K562 (cell line): ENCODE measurements at regions not wholly inside any gene's neighbourhood (a gene's known extent, or its start where the extent isn't known, plus 50 kb on each side); places are given as distances from the start of the nearest gene placed in this dataset.

Source experiments
- ATAC-seq: fragments of 200-7000 bp; cut with Tn5 transposase; 3 replicates; pipeline ENCODE4 v1.9.1; 2020; ENCODE audit warnings: moderate library complexity
- BruUV-seq: library from RNA; stranded (reverse); fragments of 400-500 nt; replicated peaks from 2 replicates; lab custom pipeline; 2021; lab: Mats Ljungman, UMichigan
- CTCF ChIA-PET: fragments of 300-600 bp; formaldehyde crosslinking; extraction: SDS; loops from one replicate; lab custom pipeline; 2021; ENCODE audit warnings: low intra/inter-chr PET ratio; lab: Yijun Ruan, JAX
- POLR2A ChIA-PET: fragments of 300-600, 350-650 bp; sonication (Branson Sonifier 250); formaldehyde crosslinking; extraction: SDS; loops from one replicate; lab custom pipeline; 2021; ENCODE audit warnings: antibody characterized with exemption, inconsistent platforms; lab: Yijun Ruan, JAX
- DNase-seq, 4 experiments: peaks; one replicate each; pipeline versions ENCODE4 v3.0.0 to v3.0.0-alpha.2; 2011 to 2018; ENCODE audit warnings: low spot score in 3 of 4, mixed read lengths in 3 of 4; ENCODE audit errors: extremely low read depth in 1 of 4
- FAIRE-seq: peaks from 2 replicates; lab custom pipeline; 2011; peaks lifted over from hg19 to GRCh38; lab: Jason Lieb, UNC
- H2AFZ ChIP-seq: 2 replicates; pipeline ENCODE4 v1.6.0; 2011; ENCODE audit warnings: low read depth, low read length, control low read depth, inconsistent platforms
- H3K27ac ChIP-seq: fragments of 200-600 bp; 3 replicates; pipeline ENCODE4 v1.8.0; 2011; ENCODE audit warnings: low read depth, mild to moderate bottlenecking, control low read depth, inconsistent platforms, low read length, moderate library complexity, mixed read lengths; ENCODE audit errors: extremely low read depth
- H3K27me3 ChIP-seq, 2 experiments: fragments of 300-600 bp in 1 of 2; 2 replicates in 1 of 2; 3 replicates in 1 of 2; pipeline versions ENCODE4 v1.6.0 to v1.8.0; 2011; ENCODE audit warnings: inconsistent platforms in 2 of 2, low read length in 2 of 2, mild to moderate bottlenecking in 1 of 2, mixed read lengths in 1 of 2, moderate library complexity in 1 of 2; ENCODE audit not compliant: control insufficient read depth in 2 of 2, insufficient read depth in 2 of 2
- H3K36me3 ChIP-seq: fragments of 300-600 bp; 3 replicates; pipeline ENCODE4 v1.8.0; 2011; ENCODE audit warnings: mild to moderate bottlenecking, low read length, inconsistent platforms; ENCODE audit not compliant: control insufficient read depth, insufficient read depth
- H3K4me1 ChIP-seq, 2 experiments: fragments of 200-600 bp in 1 of 2; replicated peaks in 1 of 2; 2 replicates in 1 of 2; 3 replicates in 1 of 2; pipeline versions ENCODE4 v1.5.1 to v1.8.0; 2011; ENCODE audit warnings: inconsistent platforms in 2 of 2, low read length in 2 of 2, mild to moderate bottlenecking in 1 of 2, mixed read lengths in 1 of 2, moderate library complexity in 1 of 2; ENCODE audit not compliant: control insufficient read depth in 2 of 2, insufficient read depth in 2 of 2
- H3K4me2 ChIP-seq: 2 replicates; pipeline ENCODE4 v1.6.1; 2011; ENCODE audit warnings: low read length, control low read depth, inconsistent platforms, mixed read lengths; ENCODE audit not compliant: insufficient read depth
- H3K4me3 ChIP-seq: fragments of 200-600 bp; sonication (generic), shearing (Covaris generic); 2 replicates; pipeline ENCODE4 v1.5.1; 2016; ENCODE audit warnings: control low read depth, inconsistent platforms
- H3K79me2 ChIP-seq: fragments of 200-600 bp; 3 replicates; pipeline ENCODE4 v1.8.0; 2011; ENCODE audit warnings: low read length, inconsistent platforms; ENCODE audit not compliant: control insufficient read depth, insufficient read depth
- H3K9ac ChIP-seq, 2 experiments: 2 replicates each; pipeline versions ENCODE4 v1.6.0 to v1.6.1; 2011; ENCODE audit warnings: low read depth in 2 of 2, low read length in 2 of 2, control low read depth in 1 of 2, inconsistent platforms in 1 of 2, mild to moderate bottlenecking in 1 of 2, mixed read lengths in 1 of 2; ENCODE audit not compliant: insufficient read depth in 1 of 2
- H3K9me1 ChIP-seq: one replicate; pipeline ENCODE4 v1.6.0; 2011; ENCODE audit warnings: inconsistent platforms, mild to moderate bottlenecking, low read length, moderate library complexity; ENCODE audit not compliant: control insufficient read depth, insufficient read depth
- H3K9me3 ChIP-seq: replicated peaks from 2 replicates; pipeline ENCODE4 v1.5.1; 2011; ENCODE audit warnings: low read depth, low read length, inconsistent platforms; ENCODE audit not compliant: control insufficient read depth, insufficient read depth
- H4K20me1 ChIP-seq: replicated peaks from 2 replicates; pipeline ENCODE4 v1.6.1; 2011; ENCODE audit warnings: low read length, inconsistent platforms, mixed read lengths; ENCODE audit not compliant: control insufficient read depth, insufficient read depth
- MYBL2 ChIP-seq, 2 experiments: fragments of 450-650 bp in 1 of 2; sonication (generic) in 1 of 2; formaldehyde crosslinking in 1 of 2; IDR thresholded peaks; 2 replicates each; pipeline versions ENCODE4 v1.6.1 to v1.8.1; 2017 to 2022; ENCODE audit warnings: borderline replicate concordance in 1 of 2, inconsistent platforms in 1 of 2, low read depth in 1 of 2, mild to moderate bottlenecking in 1 of 2, missing genetic modification reagents in 1 of 2, moderate library complexity in 1 of 2
- PTRF ChIP-seq: fragments of 450-650 bp; IDR thresholded peaks from 2 replicates; pipeline ENCODE4 v1.6.1; 2016; ENCODE audit warnings: mild to moderate bottlenecking, missing genetic modification characterization, missing compliant biosample characterization
- RBM25 ChIP-seq: fragments of 200-400 bp; formaldehyde crosslinking; IDR thresholded peaks from 2 replicates; pipeline ENCODE4 v1.6.1; 2018; ENCODE audit warnings: low read length, low read depth, moderate library complexity; ENCODE audit not compliant: severe bottlenecking
- RHOXF2B ChIP-seq: fragments of 250-450 bp; sonication (Bioruptor Pico); conservative IDR thresholded peaks from 2 replicates; pipeline ENCODE4 v1.5.1; 2021
- TSC22D4 ChIP-seq: fragments of 450-650 bp; IDR thresholded peaks from 2 replicates; pipeline ENCODE4 v1.6.1; 2016; ENCODE audit warnings: missing genetic modification characterization, missing biosample characterization, control low read depth
- ZNF224 ChIP-seq: sonication (generic); formaldehyde crosslinking; IDR thresholded peaks from 2 replicates; pipeline ENCODE4 v1.8.0; 2022; ENCODE audit warnings: mild to moderate bottlenecking, missing genetic modification reagents
- ZNF780A ChIP-seq: fragments of 250-450 bp; sonication (Bioruptor Pico); IDR thresholded peaks from 2 replicates; pipeline ENCODE4 v1.5.0; 2021; ENCODE audit warnings: mild to moderate bottlenecking
- WGBS: fragments of 100-300 bp; shearing (Covaris generic); methylation state at CpG from one replicate; pipeline ENCODE4 v1.1.6; 2016; ENCODE audit warnings: low coverage, mixed read lengths; ENCODE audit not compliant: insufficient coverage; ENCODE audit errors: missing lambda C conversion rate; 5-methylcytosine and 5-hydroxymethylcytosine counted together
- in situ Hi-C: fragments of 300-500 bp; cut with MboI; formaldehyde crosslinking; loops from 4 replicates; pipeline ENCODE4 v1.15.0; 2018; ENCODE audit warnings: inconsistent platforms, mixed read lengths
- intact Hi-C: fragments of 100-400 bp; cut with micrococcal nuclease; formaldehyde crosslinking; loops from 2 replicates; pipeline ENCODE4 v1.14.2; 2022
- TF ChIP-seq, protein P1 (sequence below): fragments of 450-650 bp; formaldehyde crosslinking; IDR thresholded peaks from 2 replicates; pipeline ENCODE4 v1.4.0; 2020; ENCODE audit warnings: mild to moderate bottlenecking, moderate library complexity
- TF ChIP-seq, protein P2 (sequence below): fragments of 450-650 bp; formaldehyde crosslinking; IDR thresholded peaks from 2 replicates; pipeline ENCODE4 v1.4.0; 2022; ENCODE audit warnings: missing genetic modification characterization
- TF ChIP-seq, protein P3 (sequence below): fragments of 200-800 bp; sonication (Bioruptor generic); IDR thresholded peaks from 2 replicates; pipeline ENCODE4 v1.6.1; 2016; ENCODE audit warnings: missing genetic modification characterization, missing compliant biosample characterization

- Histone ChIP-seq H3K27ac (no peak overlapping the region), H3K36me3 (no peaks in the 10 kb centered on the region), H4K20me1 (no peaks in the 10 kb centered on the region), H3K4me3 (no peak overlapping the region), H2AFZ (no peak overlapping the region), H3K4me2 (no peak overlapping the region), H3K4me1 (no peaks in the 10 kb centered on the region), H3K79me2 (no peaks in the 10 kb centered on the region), H3K27me3 (no peaks in the 10 kb centered on the region), H3K9ac (no peak overlapping the region), H3K9me3 (no peaks in the 10 kb centered on the region), H3K9me1 (no peaks in the 10 kb centered on the region)
- 0% methylated on average over 2 of the region's 2 CpGs for WGBS
- TF ChIP-seq MYBL2 (IDR thresholded peaks at IDR 0.05; ENCODE audit: low read depth) (no peak), MYBL2 (CRISPR knock-in tag; IDR thresholded peaks at IDR 0.05; ENCODE audit: borderline replicate concordance) (no peak), PTRF (no peak), RHOXF2B (CRISPR knock-in tag) (no peak), ZNF224 (CRISPR knock-in tag) (no peak), TSC22D4 (tag) (no peak), ZNF780A (CRISPR knock-in tag) (no peak), RBM25 (no peak)
- TF ChIP-seq, protein P1, sequence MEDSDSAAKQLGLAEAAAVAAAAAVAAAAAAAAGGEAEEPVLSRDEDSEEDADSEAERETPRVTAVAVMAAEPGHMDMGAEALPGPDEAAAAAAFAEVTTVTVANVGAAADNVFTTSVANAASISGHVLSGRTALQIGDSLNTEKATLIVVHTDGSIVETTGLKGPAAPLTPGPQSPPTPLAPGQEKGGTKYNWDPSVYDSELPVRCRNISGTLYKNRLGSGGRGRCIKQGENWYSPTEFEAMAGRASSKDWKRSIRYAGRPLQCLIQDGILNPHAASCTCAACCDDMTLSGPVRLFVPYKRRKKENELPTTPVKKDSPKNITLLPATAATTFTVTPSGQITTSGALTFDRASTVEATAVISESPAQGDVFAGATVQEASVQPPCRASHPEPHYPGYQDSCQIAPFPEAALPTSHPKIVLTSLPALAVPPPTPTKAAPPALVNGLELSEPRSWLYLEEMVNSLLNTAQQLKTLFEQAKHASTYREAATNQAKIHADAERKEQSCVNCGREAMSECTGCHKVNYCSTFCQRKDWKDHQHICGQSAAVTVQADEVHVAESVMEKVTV (CRISPR knock-in tag), result no peak
- TF ChIP-seq, protein P2, sequence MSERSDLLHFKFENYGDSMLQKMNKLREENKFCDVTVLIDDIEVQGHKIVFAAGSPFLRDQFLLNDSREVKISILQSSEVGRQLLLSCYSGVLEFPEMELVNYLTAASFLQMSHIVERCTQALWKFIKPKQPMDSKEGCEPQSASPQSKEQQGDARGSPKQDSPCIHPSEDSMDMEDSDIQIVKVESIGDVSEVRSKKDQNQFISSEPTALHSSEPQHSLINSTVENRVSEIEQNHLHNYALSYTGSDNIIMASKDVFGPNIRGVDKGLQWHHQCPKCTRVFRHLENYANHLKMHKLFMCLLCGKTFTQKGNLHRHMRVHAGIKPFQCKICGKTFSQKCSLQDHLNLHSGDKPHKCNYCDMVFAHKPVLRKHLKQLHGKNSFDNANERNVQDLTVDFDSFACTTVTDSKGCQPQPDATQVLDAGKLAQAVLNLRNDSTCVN (CRISPR knock-in tag), result no peak
- TF ChIP-seq, protein P3, sequence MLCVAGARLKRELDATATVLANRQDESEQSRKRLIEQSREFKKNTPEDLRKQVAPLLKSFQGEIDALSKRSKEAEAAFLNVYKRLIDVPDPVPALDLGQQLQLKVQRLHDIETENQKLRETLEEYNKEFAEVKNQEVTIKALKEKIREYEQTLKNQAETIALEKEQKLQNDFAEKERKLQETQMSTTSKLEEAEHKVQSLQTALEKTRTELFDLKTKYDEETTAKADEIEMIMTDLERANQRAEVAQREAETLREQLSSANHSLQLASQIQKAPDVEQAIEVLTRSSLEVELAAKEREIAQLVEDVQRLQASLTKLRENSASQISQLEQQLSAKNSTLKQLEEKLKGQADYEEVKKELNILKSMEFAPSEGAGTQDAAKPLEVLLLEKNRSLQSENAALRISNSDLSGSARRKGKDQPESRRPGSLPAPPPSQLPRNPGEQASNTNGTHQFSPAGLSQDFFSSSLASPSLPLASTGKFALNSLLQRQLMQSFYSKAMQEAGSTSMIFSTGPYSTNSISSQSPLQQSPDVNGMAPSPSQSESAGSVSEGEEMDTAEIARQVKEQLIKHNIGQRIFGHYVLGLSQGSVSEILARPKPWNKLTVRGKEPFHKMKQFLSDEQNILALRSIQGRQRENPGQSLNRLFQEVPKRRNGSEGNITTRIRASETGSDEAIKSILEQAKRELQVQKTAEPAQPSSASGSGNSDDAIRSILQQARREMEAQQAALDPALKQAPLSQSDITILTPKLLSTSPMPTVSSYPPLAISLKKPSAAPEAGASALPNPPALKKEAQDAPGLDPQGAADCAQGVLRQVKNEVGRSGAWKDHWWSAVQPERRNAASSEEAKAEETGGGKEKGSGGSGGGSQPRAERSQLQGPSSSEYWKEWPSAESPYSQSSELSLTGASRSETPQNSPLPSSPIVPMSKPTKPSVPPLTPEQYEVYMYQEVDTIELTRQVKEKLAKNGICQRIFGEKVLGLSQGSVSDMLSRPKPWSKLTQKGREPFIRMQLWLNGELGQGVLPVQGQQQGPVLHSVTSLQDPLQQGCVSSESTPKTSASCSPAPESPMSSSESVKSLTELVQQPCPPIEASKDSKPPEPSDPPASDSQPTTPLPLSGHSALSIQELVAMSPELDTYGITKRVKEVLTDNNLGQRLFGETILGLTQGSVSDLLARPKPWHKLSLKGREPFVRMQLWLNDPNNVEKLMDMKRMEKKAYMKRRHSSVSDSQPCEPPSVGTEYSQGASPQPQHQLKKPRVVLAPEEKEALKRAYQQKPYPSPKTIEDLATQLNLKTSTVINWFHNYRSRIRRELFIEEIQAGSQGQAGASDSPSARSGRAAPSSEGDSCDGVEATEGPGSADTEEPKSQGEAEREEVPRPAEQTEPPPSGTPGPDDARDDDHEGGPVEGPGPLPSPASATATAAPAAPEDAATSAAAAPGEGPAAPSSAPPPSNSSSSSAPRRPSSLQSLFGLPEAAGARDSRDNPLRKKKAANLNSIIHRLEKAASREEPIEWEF (CRISPR knock-in tag), result no peak
- no TSS peak for BruUV-seq
- DNase-seq (no peak), ATAC-seq (no peak), FAIRE-seq (no peak)
- ChIA-PET CTCF (no interaction called here), POLR2A (no interaction called here)
- in situ Hi-C loops, result no loop called here
- intact Hi-C loops, result no loop called here
Observed at GRCh38 chr10:94075506-94075905, 81.8 kb downstream of the PLCE1 start.
